ENCODE measurements at regions not wholly inside any gene's neighbourhood (a gene's known extent, or its start where the extent isn't known, plus 50 kb on each side); places are given as distances from the start of the nearest gene placed in this dataset.

DNA sequence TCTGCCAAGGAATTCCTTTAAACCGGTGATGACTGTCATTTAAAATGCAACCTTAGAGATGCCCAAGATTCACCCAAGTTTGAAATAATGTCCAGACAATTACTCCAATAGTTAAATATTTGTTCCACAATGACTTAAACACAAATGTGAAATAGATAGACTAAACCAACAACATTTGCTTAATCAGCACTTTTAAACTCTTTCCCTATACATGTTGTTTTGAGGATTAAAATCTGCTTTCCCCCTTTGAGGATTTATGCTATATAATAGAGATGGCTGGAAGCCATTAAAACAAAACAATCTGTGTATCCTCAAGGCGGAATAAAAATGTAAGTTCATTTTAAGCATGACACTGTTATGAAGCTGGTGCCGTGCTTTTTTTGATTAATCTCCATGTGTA lies 297.8 kb upstream of the RSPO3 start:
- TF ChIP-seq EZH2 (IDR thresholded peaks at IDR 0.05; ENCODE audit: low read length, unreplicated experiment) = no peak
- TF ChIP-seq CTCF (conservative IDR thresholded peaks at IDR 0.05; ENCODE audit: low read depth, low read length) = no peak
